ENCODE measurements at regions not wholly inside any gene's neighbourhood (a gene's known extent, or its start where the extent isn't known, plus 50 kb on each side); places are given as distances from the start of the nearest gene placed in this dataset.
"Not testable (repeated sequence)": the region's sequence is repeated elsewhere in the genome, so short reads cannot be mapped to it uniquely, and the experiment has no call there.

DNA sequence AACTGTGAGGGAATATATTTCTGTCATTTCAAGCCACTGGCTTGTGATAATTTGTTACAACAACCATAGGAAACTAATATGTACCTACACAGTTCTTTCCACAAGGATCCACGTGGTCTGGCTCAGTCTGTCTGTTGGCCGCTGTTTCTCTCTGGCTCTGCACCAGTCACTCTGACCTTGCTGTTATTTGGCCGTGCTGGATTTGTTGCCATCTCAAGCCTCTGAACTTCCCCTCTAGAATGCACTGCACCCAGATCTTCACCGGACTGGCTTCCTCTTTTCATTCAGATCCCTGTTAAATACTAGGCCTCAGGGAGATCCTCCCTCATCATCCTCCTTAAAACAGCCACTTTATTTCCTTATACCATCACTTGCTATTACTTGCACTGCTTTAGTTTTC lies 446.8 kb downstream of the TFAP2B start:
- no peak for DNase-seq

DNA sequence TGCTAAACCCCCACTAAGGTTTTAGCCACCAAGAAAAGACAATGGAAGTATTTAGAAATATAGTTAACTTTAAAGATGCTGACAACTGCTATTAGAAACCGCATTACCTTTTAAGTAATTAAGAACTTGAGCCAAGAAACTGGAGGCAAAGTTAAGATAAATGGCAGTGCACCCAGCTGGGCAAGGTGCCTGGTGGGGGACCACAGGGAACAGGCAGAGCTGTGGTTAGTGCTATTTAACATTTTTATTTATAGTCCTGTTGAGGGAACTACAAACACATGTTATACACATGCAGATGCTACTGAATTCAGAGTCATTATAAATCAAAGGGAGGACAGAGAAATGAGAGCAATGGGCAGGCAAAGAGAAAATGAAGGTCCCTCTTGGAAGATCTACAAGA lies 447.9 kb downstream of the TFAP2B start:
- no peak for DNase-seq

DNA sequence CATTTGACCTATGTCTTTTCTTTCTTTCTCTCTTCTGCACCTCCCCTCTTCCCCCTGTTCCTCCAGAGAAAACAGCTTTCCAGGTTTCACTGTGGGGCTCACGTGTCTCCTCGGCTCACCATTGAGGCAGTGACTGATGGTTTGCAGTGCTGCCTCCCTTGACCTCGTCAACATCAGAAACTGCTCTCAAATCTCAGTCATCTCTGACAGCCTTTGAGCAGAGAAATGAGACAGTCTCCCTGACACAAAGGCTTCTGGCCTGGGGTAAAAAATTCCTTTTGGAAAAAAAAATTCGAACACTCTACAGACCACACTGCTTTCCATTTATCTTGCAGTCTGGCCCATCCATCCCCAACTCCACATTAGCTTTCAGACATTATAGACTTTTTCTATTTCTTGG lies 450.0 kb downstream of the TFAP2B start:
- no peak for DNase-seq

DNA sequence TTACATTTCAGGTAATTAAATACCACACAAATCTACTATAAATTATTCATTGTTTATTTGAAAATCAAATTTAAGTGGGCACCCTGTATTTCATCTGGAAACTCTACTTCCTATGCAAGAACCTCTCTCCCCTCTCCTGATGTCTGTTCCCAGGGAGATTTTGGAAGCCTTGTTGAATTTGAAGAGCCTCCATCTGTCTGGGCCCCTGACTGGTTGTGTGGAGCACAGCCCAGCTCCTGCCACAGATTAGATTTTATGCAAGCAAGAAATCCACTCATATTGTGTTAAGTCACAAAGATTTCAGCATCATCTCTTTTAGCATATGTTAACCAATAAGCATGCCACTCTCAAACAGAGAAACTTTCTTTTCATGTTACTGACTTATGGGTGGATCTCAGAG lies 451.2 kb downstream of the TFAP2B start:
- no peak for DNase-seq

DNA sequence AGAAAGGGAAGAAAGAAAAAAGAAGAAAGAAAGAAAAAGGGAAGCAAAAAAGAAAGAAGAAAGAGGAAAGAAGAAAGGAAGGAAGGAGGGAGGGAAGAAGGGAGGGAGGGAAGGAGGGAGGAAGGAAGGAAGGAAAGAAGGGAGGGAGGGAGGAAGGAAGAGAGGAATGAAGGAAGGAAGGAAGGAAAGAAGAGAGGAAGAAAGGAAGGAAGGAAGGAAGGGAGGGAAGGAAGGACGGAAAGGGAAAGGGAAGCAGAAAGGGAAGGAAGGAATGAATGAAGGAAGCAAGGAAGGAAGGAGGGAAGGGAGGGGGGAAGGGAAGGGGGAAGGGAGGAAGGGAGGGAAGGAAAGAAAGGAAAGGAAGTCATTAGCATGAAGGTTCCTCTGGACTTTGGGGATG lies 452.9 kb downstream of the TFAP2B start:
- no peak for DNase-seq

DNA sequence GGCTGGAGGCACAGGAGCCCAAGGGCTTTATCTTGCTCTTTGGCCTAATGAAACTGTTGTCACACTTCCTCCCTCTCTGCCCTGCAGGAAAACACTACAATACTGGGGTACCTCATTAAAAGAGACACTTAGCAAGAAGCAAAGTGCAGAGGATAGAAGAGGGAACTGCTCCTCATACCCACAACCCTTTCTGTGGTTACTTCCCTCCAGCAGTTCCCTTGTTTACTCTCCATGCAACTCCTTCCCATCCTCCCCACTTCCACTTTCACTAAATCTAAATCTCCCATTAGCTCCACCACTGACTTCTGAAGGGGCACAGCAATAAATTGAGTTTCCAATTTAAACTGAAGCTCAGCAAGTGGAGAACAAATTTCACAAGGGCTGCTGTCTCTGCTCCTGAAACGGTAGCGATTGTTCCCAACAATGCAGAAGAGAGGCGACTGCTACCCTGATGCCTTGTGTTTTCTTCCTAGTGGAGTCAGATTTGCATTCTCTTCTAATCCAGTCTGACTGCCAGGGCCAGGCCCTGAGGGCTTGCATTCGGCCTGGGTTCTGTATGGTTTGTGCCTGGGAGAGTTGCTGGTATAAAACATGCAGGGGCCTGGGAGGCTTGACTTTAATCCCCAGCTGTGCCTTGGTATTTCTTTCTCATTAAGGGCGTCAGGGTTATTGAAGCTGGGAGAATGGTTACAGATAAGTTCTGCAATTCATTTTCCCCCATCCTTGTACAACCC lies 454.7 kb downstream of the TFAP2B start:
- DNase-seq = no peak

DNA sequence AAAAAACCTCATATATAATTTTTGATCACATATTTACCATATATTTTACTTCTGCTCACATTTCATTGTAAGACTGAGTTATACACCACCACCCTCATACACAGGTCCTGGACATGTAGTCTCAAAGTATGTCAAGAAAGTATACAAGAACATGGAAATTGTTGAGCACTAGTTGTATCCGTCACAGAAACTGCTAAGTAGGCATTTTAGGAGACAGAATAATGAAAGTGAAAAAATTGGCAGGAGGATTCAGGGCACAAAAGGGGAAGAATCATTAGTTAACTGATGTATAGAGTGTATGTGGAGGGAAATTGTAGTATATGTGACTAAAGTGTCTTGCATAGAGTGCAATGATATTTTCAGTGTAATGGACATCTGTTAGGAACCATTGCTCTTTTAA lies 458.8 kb downstream of the TFAP2B start:
- no peak for DNase-seq

DNA sequence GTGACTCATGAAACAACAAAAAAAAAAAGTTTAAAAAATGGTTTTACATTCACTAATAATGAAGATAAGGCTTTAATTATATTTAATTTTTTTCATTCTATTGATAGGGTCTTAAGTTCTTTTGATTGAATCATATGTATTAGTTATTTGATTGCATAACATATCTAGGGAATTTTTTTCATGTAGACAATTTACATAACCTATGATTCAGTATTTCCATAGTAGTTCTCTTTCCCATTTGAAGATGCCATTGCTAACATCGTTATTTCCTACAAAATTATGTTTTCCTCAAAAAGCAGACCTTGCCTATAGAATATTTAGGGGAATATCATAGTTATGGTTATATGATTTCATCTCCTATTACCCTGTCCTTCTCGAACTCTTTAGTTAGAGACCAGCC lies 463.4 kb downstream of the TFAP2B start:
- DNase-seq = no peak

DNA sequence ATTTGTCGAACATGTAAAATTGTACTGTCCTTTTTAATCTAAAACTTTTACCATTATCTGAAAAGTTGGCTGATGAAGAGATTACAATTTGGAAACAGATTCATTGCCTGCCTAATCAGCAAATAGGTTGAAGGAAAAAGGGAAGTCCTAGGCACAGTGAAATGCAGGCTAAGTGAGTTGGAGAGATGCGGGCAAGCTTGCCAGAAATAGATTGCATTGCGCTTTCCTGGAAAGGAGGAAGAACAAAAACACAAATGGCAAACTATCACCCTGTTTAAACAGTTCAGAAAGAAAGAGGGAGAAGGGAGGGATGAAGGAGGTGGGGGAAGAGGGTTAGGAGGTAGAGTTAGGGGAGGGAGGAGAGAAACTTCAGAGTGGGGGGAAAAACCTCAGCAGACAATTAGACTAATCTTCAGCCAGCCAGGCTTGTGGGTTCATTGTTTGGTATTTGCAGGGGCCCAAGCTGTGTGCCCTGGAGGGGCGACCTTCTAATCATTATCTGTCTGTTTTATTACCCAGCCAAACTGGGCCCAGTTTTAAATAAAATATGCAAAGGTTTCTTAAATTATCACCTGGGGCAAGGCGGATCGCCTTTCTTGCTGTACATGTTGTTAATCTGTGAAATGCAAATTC lies 465.2 kb downstream of the TFAP2B start:
- DNase-seq = no peak

DNA sequence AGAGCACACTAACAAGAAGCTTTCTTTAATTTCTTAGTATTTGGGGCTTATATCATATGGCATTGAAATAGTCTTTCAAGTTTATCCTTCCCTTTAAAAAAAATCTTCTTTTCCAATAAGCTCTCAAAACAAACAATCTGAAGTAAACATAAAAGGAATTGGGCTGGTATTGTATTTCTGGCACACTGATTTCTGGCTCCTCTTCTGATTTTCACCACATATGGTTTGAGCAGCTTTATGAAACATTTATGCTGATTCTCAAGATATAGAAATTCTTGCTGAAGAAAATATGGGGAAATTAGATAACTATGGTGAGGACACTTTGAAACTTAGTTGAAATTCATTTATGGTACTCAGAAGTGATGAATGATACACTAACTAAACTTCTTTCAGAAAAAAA lies 467.2 kb downstream of the TFAP2B start:
- no peak for DNase-seq

DNA sequence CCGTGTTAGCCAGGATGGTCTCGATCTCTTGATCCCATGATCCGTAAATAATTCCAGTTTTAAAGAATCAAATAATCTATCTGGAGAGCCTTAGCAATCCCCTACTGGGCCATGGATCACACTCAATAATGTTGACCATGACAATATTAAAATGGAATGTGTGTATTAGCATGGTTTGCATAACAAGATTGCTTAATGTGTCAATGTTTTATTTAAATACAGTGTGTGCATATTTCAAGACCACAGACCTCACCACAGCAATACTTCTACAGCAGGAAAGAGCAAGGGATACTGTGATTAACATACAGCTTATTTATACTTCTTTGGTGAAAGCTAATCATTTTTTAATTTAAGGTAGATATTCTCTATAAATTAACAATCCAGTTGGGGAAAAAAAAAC lies 470.4 kb downstream of the TFAP2B start:
- no peak for DNase-seq

DNA sequence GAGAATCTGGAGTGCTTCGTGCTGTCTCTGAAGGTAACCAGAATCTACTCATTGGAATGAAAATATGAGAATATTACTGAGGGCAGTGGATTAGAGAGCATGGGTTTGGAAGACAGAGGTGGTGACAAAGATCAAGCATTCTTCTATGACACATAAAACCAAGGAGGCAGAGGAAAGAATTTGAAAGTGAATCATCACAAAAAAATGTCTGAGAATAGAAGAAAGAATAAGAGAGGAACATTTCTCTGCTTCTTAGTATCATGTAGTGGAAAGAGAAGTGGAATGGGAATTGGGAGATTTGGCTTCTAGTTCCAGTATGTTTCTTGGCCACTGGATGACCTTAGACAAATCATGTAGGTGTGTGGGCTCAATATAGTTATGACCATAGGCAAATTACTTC lies 474.0 kb downstream of the TFAP2B start:
- DNase-seq = no peak

DNA sequence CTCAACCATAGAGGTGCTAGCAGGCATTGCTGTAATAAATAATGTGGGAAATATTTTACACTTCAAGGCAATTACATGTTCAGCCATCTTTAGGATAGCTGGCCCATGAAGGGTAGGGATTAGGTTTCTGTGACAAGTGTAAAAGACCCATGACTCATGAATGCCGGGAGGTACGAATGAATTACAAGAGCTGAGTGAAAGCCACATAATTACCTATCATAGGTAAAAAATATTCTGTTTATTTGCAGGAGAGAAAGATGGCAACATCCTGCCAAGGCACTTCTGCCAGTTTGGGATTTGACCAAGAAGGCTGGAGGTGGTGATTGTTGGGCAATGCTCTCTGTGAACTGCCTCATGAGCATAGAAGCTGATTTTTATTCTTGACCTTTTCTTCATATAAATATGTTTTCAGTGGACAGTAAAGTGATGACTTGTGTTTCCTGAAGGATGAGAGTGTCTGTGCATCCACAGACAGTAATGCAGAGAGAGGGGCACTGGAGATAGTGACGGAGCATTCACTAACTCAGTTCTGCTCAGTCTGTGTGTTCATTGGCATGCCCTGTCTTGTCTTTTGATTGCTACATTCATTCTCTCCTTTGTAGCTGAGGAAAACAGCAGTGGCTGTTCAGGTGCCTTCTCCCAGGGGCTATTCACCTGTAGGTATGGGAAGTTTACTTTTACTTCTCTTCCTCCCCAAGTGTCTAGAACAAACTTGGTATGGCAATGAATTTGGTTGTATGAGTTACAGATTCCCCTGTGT lies 481.1 kb downstream of the TFAP2B start:
- no peak for DNase-seq

DNA sequence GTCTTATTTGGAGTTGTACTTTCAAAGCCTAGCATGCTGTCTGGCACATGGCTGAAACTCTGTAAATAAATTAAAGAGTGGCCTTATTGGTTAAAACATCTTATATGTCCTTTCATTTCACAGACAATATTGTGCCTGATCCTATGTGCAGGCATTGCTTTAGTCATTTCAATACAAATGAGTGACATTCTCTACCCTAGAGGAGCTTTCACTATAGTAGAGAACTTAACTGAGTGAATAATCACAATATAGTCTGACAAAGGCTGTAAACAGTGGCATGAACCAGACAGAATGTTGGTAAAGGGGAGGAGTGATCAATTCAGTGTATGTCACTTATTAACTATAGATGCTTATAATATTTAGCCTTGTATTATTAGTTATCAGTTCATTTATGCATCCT lies 481.8 kb downstream of the TFAP2B start:
- DNase-seq = no peak

DNA sequence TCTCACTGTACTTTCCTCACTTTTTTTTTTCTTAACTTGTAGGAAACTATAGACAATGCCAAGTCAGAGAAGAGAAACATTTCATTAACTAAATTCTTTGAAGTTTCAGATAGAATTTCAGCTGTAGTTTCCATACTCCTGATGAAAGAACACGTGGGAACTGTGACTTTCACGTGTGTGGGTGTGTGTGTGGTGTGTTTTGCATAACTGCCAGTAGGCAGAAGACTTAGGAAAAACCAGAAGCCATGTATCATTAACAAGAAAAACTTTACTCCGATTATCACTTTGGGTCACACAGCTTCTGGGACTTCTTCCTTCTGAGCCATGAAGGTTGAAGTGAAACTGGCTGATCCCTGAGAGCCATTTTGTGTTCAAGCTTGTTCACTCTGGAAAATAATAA lies 483.3 kb downstream of the TFAP2B start:
- no peak for DNase-seq

DNA sequence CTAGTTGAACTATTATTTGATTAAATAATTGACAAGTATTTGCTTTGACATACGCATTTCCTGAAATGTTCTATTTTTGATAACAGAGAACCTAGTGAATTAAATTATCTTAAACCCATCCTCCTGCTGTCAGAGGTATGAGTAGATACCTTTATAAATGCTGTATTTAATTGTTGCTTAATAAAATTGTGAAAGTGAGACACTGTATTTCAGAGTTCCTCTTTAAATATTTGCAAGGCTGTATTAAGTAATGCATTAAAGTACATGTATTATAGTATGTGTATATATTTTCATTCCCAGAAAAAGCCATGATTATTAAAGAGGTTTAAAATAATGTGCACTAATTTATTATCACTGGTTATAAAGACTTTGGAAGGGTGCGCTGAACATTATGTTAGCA lies 483.8 kb downstream of the TFAP2B start:
- no peak for DNase-seq

DNA sequence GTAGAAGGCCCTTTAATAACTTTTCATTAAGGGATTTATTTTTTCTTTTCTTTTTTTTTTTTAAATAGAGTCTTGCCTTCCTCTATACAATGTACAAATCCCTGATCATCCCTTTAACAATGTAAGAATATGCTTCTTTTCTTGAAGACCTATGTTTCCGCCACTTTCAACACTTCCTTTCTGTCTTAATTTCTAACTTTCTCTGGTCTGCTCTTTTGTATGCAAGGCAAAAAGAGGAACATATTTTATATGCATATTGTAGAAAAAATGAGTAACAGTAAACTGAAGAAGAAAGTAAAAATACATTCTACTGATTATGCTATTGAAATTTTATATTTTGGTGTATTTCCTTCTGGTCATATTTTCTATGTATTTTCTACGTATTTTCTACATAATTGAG lies 484.7 kb downstream of the TFAP2B start:
- no peak for DNase-seq

DNA sequence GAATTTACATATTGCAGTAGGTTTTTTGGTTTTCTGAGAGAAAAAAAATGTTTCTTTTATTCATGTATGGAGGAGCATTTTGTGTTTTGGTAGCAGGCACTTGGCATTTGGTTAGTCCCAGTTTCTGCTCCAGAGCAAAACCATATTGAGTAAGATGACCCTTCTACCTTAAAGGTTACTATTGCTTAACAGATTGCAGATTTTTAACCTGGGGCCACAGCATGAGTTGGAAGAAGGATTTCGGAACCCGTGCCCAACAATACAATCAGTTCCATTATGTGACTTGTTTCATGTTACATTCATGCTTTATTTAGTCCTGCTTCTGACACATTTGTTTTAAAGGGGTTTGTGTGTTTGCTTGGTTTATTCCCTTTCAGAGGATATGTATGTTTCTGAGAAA lies 496.3 kb downstream of the TFAP2B start:
- no peak for DNase-seq

DNA sequence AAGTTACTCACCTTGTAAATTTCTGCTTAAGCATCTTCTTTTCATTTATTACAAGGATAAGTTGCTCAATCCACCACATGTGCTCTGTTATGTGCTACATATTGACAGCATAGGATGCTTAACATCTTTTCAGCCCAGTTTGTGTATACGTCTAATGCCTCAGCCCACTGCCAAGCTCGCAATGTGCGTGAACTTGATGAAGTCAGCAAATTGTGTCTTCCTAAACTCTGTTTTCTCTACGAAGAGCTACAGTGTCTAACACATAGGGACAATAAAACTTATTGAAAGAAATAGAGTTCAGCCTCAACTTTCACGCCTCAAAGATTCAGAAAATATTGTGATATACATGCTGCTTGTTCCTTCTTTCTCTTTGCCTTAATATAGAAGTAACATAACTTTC lies 500.0 kb downstream of the TFAP2B start:
- DNase-seq = no peak

DNA sequence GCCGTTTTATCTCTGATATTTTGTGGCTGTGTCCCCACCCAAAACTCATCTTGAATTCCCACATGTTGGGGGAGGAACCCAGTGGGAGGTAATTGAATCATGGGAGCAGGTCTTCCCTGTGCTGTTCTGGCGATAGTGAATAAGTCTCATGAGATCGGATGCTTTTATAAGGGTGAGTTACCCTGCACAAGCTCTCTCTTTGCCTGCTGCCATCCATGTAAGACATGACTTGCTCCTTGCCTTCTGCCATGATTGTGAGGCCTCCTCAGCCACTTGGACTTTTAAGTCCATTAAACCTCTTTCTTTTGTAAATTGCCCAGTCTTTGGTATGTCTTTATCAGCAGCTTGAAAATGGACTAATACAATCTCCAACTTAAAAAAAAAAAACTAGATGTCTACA lies 502.8 kb downstream of the TFAP2B start:
- not testable (repeated sequence) for DNase-seq

DNA sequence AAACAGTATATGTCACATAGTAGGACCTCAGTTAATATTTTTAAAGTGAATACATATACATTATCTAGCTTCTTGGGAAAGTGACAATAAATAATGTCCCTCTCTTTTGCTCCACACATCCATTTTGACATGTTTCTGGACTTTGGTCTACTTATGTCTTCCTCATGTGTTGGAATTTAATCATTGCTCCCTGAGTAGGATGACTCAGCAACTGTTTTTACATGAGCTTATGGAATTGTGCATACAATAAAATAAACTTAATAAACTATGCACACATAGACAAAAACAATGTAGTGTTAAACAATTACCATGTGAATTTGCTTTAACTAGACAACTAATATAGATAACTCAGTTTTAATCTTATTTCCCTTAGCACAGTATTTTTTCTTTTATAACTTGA lies 503.8 kb downstream of the TFAP2B start:
- DNase-seq = no peak

DNA sequence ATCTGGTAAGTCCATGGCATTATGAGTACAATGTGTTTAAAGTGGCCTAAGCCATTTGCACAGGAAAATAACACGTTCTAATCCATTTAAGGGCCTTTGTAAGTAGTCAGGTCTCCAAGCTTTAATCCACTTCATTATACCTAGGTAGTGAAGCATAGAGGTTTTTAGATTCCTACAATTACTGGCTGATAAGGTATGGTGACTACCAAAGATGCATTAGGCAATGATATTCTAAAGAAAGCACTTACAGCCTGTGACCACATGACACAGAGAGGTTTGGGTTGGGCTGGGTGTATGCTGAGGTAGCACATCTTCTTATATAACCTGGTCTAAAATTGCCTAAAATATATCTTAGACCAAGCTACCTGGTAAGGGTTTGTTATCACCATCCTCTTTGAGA lies 504.4 kb downstream of the TFAP2B start:
- DNase-seq = peak; percentile 66

DNA sequence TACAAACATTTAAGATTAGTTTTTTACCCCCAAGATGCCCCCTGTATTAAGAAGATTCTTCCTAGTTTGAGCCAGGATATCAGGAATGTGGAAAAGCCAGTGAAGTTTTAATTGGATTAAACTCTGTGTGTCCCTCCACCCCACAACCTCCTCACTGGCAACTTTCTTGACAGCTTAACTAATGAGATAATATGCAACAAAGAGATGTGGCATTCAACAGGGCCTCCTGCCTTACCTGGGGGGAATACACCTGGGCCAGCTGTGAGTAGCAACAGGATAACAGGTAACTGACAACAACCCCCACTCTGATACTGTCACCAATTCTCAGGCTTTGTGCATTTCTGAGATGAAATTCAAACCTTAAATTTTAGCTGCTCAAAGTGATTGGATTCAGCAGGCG lies 512.3 kb downstream of the TFAP2B start:
- no peak for DNase-seq

DNA sequence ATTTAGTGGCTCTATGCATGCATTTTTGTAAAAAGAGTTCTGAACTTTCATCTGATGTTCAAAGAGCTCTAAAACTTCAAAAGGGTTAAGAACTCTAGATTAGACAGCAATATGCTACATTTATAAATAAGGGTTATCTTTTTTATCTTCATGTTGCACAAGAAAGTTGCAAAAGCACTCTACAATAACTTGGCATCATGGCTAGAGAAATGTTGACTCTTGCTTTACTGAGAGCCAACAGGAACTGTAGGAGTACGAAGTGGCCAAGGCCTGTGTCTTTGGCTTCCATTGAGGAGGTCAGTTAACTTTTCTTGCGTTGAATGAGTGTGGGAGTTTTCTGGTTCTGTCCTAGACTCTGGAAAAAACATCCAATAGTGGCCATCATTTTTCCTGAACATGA lies 516.9 kb downstream of the TFAP2B start:
- no peak for DNase-seq

Data from NCI-H187 treated with DMSO at 0.1 percent for 48 hours (cell line).